Thyroid gland (tissue), 4 donors: ENCODE measurements at regions not wholly inside any gene's neighbourhood (a gene's known extent, or its start where the extent isn't known, plus 50 kb on each side); places are given as distances from the start of the nearest gene placed in this dataset.

Experiments used
- DNase-seq, 2 donors: peaks; one replicate each; pipeline ENCODE4 v3.0.0-alpha.2; 2019
- H3K27ac ChIP-seq, 3 donors: fragments of 200-600 bp; sonication (generic); 1 replicate in 2 of 3; 2 replicates in 1 of 3; pipeline ENCODE4 v1.5.1; 2016 to 2019; ENCODE audit warnings: mild to moderate bottlenecking in 1 of 3, moderate library complexity in 1 of 3
- H3K27me3 ChIP-seq: fragments of 200-600 bp; sonication (generic); one replicate; pipeline ENCODE4 v1.5.1; 2019
- H3K36me3 ChIP-seq, 2 donors: fragments of 200-600 bp; sonication (generic); one replicate each; pipeline ENCODE4 v1.5.1; 2016 to 2019
- H3K4me1 ChIP-seq, 2 donors: fragments of 200-600 bp; sonication (generic); one replicate each; pipeline ENCODE4 v1.5.1; 2017 to 2019
- H3K4me3 ChIP-seq, 3 donors: fragments of 200-600 bp; sonication (generic); replicated peaks in 1 of 3; 1 replicate in 2 of 3; 2 replicates in 1 of 3; pipeline ENCODE4 v1.5.1; 2016; ENCODE audit warnings: mild to moderate bottlenecking in 1 of 3
- H3K9me3 ChIP-seq: fragments of 200-600 bp; sonication (generic); one replicate; pipeline ENCODE4 v1.5.1; 2017
- CTCF ChIP-seq, 6 experiments: fragments of 200-600 bp in 3 of 6; fragments of 450-650 bp in 3 of 6; sonication (generic) in 3 of 6; IDR thresholded peaks; one replicate each; pipeline ENCODE4 v1.5.1; 2016 to 2019; ENCODE audit warnings: antibody characterized with exemption in 6 of 6, mild to moderate bottlenecking in 2 of 6, inconsistent platforms in 1 of 6, moderate library complexity in 1 of 6
- POLR2A ChIP-seq, 2 donors: fragments of 450-650 bp; IDR thresholded peaks; one replicate each; pipeline ENCODE4 v1.6.1; 2017; ENCODE audit warnings: antibody characterized with exemption in 2 of 2, mild to moderate bottlenecking in 2 of 2, moderate library complexity in 1 of 2
- WGBS, 2 donors: methylation state at CpG; one replicate each; pipeline ENCODE4 v1.1.5; 2017; 5-methylcytosine and 5-hydroxymethylcytosine counted together
- intact Hi-C: fragments of 100-400 bp; cut with DNase I; formaldehyde crosslinking; loops from one replicate; pipeline ENCODE4 v1.15.1; 2023

GRCh38 chr11:112519751-112520150 is 259.1 kb upstream of the PLET1 start:
- H3K9me3 ChIP-seq, result no peaks in the 10 kb centered on the region
- H3K36me3 ChIP-seq, result no peaks in the 10 kb centered on the region
- H3K4me1 ChIP-seq, result peaks cover 6 to 16% of the 10 kb centered on the region in 2 donors
- H3K27ac ChIP-seq, result no peak overlapping the region
- no peaks in the 10 kb centered on the region for H3K27me3 ChIP-seq
- no peak for TF ChIP-seq CTCF (IDR thresholded peaks at IDR 0.05)
- TF ChIP-seq POLR2A (IDR thresholded peaks at IDR 0.05), result no peak
- 47 to 61% methylated on average over 5 of the region's 5 CpGs for WGBS, 2 donors
- H3K4me3 ChIP-seq, result no peak overlapping the region
- DNase-seq, result no peak
- intact Hi-C loops, result no loop called here

- WGBS, 2 donors, result 72 to 75% methylated on average over 2 of the region's 2 CpGs
- H3K4me3 ChIP-seq, result no peak overlapping the region
- TF ChIP-seq CTCF (IDR thresholded peaks at IDR 0.05) (no peak), POLR2A (IDR thresholded peaks at IDR 0.05) (no peak)
- no peaks in the 10 kb centered on the region for H3K27me3 ChIP-seq
- peaks cover 9 to 22% of the 10 kb centered on the region in 2 donors for H3K4me1 ChIP-seq
- intact Hi-C loops, result no loop called here
- no peak overlapping the region for H3K27ac ChIP-seq
- no peak for DNase-seq
- no peaks in the 10 kb centered on the region for H3K9me3 ChIP-seq
- H3K36me3 ChIP-seq, result no peaks in the 10 kb centered on the region
Observed at GRCh38 chr11:112520354-112520753, 259.7 kb upstream of the PLET1 start.

- intact Hi-C loops, result no loop called here
- no peak overlapping the region for H3K27ac ChIP-seq
- no peaks in the 10 kb centered on the region for H3K27me3 ChIP-seq
- H3K36me3 ChIP-seq, result no peaks in the 10 kb centered on the region
- WGBS, 2 donors, result 73 to 75% methylated on average over 1 of the region's 1 CpG
- peaks cover 9 to 22% of the 10 kb centered on the region in 2 donors for H3K4me1 ChIP-seq
- no peak overlapping the region for H3K4me3 ChIP-seq
- no peaks in the 10 kb centered on the region for H3K9me3 ChIP-seq
- DNase-seq, result no peak
- TF ChIP-seq POLR2A (IDR thresholded peaks at IDR 0.05) (no peak), CTCF (IDR thresholded peaks at IDR 0.05) (no peak)
Observed at GRCh38 chr11:112522536-112522935, 261.9 kb upstream of the PLET1 start.

- Histone ChIP-seq H3K36me3 (no peaks in the 10 kb centered on the region), H3K4me1 (peaks cover 9 to 22% of the 10 kb centered on the region in 2 donors), H3K4me3 (no peak overlapping the region), H3K27me3 (no peaks in the 10 kb centered on the region), H3K9me3 (no peaks in the 10 kb centered on the region), H3K27ac (no peak overlapping the region)
- 54 to 61% methylated on average over 1 of the region's 1 CpG for WGBS, 2 donors
- no peak for DNase-seq
- TF ChIP-seq CTCF (IDR thresholded peaks at IDR 0.05) (no peak), POLR2A (IDR thresholded peaks at IDR 0.05) (no peak)
- intact Hi-C loops, result no loop called here
Observed at GRCh38 chr11:112523031-112523430, 262.4 kb upstream of the PLET1 start.

GRCh38 chr11:112523477-112523876 is 262.8 kb upstream of the PLET1 start:
- intact Hi-C loops, result no loop called here
- WGBS, 2 donors, result 46 to 54% methylated on average over 4 of the region's 4 CpGs
- DNase-seq, result no peak
- Histone ChIP-seq H3K9me3 (no peaks in the 10 kb centered on the region), H3K27me3 (no peaks in the 10 kb centered on the region), H3K27ac (no peak overlapping the region), H3K4me3 (no peak overlapping the region), H3K36me3 (no peaks in the 10 kb centered on the region), H3K4me1 (peaks cover 9 to 22% of the 10 kb centered on the region in 2 donors)
- TF ChIP-seq CTCF (IDR thresholded peaks at IDR 0.05), result no peak
- TF ChIP-seq POLR2A (IDR thresholded peaks at IDR 0.05), result no peak
